ENCODE measurements at regions not wholly inside any gene's neighbourhood (a gene's known extent, or its start where the extent isn't known, plus 50 kb on each side); places are given as distances from the start of the nearest gene placed in this dataset.

GRCh38 chr10:21199501-21199900 lies 302.4 kb upstream of the NEBL start:
- Mint-ChIP-seq H3K27me3 (ENCODE audit: insufficient read depth) (no peaks in the 10 kb centered on the region; the same call in none of the 2 replicates), H3K36me3 (ENCODE audit: low read depth) (peaks cover 9% of the 10 kb centered on the region; the same call in 1 of the 2 replicates), H3K9me3 (peaks cover 18% of the 10 kb centered on the region), H3K4me1 (ENCODE audit: low read depth) (no peaks in the 10 kb centered on the region), H3K4me3 (no peak overlapping the region), H3K27ac (no peak overlapping the region)
- no peak for DNase-seq
- TF ChIP-seq, protein P1, sequence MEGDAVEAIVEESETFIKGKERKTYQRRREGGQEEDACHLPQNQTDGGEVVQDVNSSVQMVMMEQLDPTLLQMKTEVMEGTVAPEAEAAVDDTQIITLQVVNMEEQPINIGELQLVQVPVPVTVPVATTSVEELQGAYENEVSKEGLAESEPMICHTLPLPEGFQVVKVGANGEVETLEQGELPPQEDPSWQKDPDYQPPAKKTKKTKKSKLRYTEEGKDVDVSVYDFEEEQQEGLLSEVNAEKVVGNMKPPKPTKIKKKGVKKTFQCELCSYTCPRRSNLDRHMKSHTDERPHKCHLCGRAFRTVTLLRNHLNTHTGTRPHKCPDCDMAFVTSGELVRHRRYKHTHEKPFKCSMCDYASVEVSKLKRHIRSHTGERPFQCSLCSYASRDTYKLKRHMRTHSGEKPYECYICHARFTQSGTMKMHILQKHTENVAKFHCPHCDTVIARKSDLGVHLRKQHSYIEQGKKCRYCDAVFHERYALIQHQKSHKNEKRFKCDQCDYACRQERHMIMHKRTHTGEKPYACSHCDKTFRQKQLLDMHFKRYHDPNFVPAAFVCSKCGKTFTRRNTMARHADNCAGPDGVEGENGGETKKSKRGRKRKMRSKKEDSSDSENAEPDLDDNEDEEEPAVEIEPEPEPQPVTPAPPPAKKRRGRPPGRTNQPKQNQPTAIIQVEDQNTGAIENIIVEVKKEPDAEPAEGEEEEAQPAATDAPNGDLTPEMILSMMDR (IDR thresholded peaks at IDR 0.05) = no peak

DNA sequence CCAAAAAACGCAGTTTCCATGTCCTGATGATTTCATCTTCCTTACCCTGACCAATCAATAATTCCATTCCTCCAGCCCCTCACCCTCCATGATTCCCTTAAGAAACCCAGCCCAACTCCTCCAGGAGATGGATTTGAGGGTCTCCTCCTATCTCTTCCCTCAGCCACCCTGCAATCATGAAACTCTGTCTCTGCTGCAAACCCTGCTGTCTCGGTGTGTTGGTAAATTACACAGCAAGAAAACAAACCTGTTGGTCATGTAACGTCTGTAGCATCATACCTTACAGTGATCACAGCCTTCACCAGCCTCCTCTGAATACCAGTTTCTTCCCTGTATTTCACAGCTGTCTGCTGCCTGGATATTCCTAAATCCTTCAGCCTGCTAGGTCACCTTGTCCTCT lies 300.7 kb upstream of the NEBL start:
- Mint-ChIP-seq H3K27me3 (ENCODE audit: insufficient read depth) (peaks cover 2% of the 10 kb centered on the region), H3K4me1 (ENCODE audit: low read depth) (no peaks in the 10 kb centered on the region), H3K9me3 (peaks cover 18% of the 10 kb centered on the region), H3K27ac (no peak overlapping the region), H3K36me3 (ENCODE audit: low read depth) (peaks cover 9% of the 10 kb centered on the region; the same call in 1 of the 2 replicates), H3K4me3 (no peak overlapping the region)
- TF ChIP-seq, protein P1 (IDR thresholded peaks at IDR 0.05) = no peak
- no peak for DNase-seq

- H3K27me3 Mint-ChIP-seq (ENCODE audit: insufficient read depth) = peaks cover 2% of the 10 kb centered on the region
- H3K27ac Mint-ChIP-seq = no peak overlapping the region
- H3K4me3 Mint-ChIP-seq = no peak overlapping the region
- TF ChIP-seq, protein P1 (IDR thresholded peaks at IDR 0.05) = no peak
- no peak for DNase-seq
- H3K36me3 Mint-ChIP-seq (ENCODE audit: low read depth) = peaks cover 9% of the 10 kb centered on the region; the same call in 1 of the 2 replicates
- H3K9me3 Mint-ChIP-seq = peaks cover 18% of the 10 kb centered on the region
- H3K4me1 Mint-ChIP-seq (ENCODE audit: low read depth) = no peaks in the 10 kb centered on the region
Observed at GRCh38 chr10:21196822-21197395, 299.8 kb upstream of the NEBL start.

DNA sequence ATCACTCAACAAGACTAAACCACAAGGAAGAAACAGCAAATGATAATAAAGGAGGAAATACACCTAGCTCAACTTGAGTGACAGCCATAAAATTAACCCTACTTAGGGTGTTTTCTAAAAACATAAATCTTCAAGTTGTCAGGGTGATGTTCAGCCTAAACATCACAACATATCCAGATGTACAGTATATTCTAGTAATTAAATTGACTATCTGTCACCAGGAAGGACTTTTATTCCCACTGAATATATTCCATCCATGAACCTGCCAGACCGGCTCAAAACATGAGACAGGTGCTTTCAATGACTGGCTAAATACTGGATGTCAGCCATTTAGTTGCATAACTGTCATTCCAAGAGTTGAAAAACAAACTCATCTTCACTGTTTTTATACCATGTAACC lies 298.1 kb upstream of the NEBL start:
- TF ChIP-seq, protein P1 (IDR thresholded peaks at IDR 0.05) = no peak
- no peak for DNase-seq
- H3K4me1 Mint-ChIP-seq (ENCODE audit: low read depth) = no peaks in the 10 kb centered on the region
- H3K36me3 Mint-ChIP-seq (ENCODE audit: low read depth) = peaks cover 9% of the 10 kb centered on the region; the same call in 1 of the 2 replicates
- H3K27ac Mint-ChIP-seq = no peak overlapping the region
- H3K27me3 Mint-ChIP-seq (ENCODE audit: insufficient read depth) = peaks cover 2% of the 10 kb centered on the region
- H3K9me3 Mint-ChIP-seq = peaks cover 18% of the 10 kb centered on the region
- no peak overlapping the region for H3K4me3 Mint-ChIP-seq

DNA sequence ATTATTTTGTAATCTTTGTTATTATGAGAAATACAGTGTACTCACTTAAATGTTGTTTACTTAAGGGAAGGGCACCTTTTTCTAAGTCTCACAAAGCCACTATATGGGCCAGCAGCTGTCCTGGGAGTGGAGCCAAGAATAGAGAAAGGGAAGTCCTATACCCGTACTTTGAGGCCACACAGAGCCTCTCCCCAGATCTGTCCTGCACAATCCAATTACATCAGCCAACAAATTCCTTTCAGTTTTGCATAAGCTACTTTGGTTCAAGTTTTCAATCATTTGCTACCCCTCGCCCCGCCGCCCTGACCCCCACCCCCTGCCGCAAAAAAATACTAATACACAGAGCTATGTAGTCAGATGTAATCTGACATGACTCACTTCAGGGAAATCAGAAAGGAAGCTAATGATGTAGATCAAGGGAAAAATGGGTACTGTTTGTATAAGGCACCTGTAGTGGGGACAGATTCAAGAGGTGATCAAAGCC lies 297.4 kb upstream of the NEBL start:
- no peak overlapping the region for H3K4me3 Mint-ChIP-seq
- peaks cover 2% of the 10 kb centered on the region for H3K27me3 Mint-ChIP-seq (ENCODE audit: insufficient read depth)
- H3K9me3 Mint-ChIP-seq = peaks cover 18% of the 10 kb centered on the region
- TF ChIP-seq, protein P1 (IDR thresholded peaks at IDR 0.05) = no peak
- no peak overlapping the region for H3K27ac Mint-ChIP-seq
- no peaks in the 10 kb centered on the region for H3K4me1 Mint-ChIP-seq (ENCODE audit: low read depth)
- no peak for DNase-seq
- H3K36me3 Mint-ChIP-seq (ENCODE audit: low read depth) = peaks cover 9% of the 10 kb centered on the region; the same call in 1 of the 2 replicates

Measured in HFFc6 (cell line).